SK-N-SH (cell line): ENCODE measurements at regions not wholly inside any gene's neighbourhood (a gene's known extent, or its start where the extent isn't known, plus 50 kb on each side); places are given as distances from the start of the nearest gene placed in this dataset.

Experiments
- EP300 ChIP-seq, 2 experiments: IDR thresholded peaks; 2 replicates each; pipeline versions ENCODE4 v1.4.0 to v1.6.1; 2012; ENCODE audit warnings: borderline replicate concordance in 1 of 2, low read depth in 1 of 2, low read length in 1 of 2
- TF ChIP-seq, protein P1 (sequence below): IDR thresholded peaks from 2 replicates; pipeline ENCODE4; 2012
- TF ChIP-seq, protein P2 (sequence below): fragments of 200-600 bp; sonication (generic); IDR thresholded peaks from 2 replicates; pipeline ENCODE4 v1.6.1; 2017; ENCODE audit warnings: antibody characterized with exemption, mild to moderate bottlenecking, moderate library complexity

DNA sequence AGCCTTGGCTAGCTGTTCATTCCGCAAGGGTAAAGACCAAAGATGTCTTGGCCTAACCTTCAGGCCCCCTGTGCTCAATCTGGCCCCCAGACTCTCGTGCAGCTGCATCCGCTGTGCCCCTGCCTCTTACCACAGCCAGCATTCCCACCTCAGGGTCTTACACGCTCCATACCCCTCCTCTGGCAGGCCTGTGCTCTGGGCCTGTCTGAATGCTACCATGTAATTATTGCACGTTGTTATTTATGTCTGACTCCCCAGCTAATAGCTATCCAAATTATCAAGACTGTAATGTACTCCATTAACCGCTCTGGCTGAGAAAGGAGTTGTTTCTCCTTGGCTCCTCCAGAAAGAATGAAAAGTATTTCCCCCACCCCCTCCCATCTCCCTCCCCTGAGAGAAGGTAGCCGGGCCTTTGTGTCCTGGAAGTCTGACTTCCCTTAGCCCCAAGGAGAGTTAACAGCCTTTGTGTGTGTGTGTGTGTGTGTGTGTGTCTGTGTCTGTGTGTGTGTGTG, 54.5 kb upstream of the UBE2E1 start:
- TF ChIP-seq EP300 (IDR thresholded peaks at IDR 0.05; ENCODE audit: borderline replicate concordance in 1 of 2, low read depth in 1 of 2, low read length in 1 of 2) = no peak
- TF ChIP-seq, protein P1, sequence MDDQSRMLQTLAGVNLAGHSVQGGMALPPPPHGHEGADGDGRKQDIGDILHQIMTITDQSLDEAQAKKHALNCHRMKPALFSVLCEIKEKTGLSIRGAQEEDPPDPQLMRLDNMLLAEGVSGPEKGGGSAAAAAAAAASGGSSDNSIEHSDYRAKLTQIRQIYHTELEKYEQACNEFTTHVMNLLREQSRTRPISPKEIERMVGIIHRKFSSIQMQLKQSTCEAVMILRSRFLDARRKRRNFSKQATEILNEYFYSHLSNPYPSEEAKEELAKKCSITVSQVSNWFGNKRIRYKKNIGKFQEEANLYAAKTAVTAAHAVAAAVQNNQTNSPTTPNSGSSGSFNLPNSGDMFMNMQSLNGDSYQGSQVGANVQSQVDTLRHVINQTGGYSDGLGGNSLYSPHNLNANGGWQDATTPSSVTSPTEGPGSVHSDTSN = no peak
- TF ChIP-seq, protein P2, sequence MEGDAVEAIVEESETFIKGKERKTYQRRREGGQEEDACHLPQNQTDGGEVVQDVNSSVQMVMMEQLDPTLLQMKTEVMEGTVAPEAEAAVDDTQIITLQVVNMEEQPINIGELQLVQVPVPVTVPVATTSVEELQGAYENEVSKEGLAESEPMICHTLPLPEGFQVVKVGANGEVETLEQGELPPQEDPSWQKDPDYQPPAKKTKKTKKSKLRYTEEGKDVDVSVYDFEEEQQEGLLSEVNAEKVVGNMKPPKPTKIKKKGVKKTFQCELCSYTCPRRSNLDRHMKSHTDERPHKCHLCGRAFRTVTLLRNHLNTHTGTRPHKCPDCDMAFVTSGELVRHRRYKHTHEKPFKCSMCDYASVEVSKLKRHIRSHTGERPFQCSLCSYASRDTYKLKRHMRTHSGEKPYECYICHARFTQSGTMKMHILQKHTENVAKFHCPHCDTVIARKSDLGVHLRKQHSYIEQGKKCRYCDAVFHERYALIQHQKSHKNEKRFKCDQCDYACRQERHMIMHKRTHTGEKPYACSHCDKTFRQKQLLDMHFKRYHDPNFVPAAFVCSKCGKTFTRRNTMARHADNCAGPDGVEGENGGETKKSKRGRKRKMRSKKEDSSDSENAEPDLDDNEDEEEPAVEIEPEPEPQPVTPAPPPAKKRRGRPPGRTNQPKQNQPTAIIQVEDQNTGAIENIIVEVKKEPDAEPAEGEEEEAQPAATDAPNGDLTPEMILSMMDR = no peak
